C4-2B (cell line): ENCODE measurements at regions not wholly inside any gene's neighbourhood (a gene's known extent, or its start where the extent isn't known, plus 50 kb on each side); places are given as distances from the start of the nearest gene placed in this dataset.

ENCODE experiments used
- ZFX ChIP-seq: fragments of 450-650 bp; IDR thresholded peaks from 2 replicates; pipeline ENCODE4 v1.6.1; 2017
- TF ChIP-seq, protein P1 (sequence below): fragments of 450-650 bp; conservative IDR thresholded peaks from 2 replicates; pipeline ENCODE4 v1.5.1; 2017; ENCODE audit warnings: mild to moderate bottlenecking

DNA sequence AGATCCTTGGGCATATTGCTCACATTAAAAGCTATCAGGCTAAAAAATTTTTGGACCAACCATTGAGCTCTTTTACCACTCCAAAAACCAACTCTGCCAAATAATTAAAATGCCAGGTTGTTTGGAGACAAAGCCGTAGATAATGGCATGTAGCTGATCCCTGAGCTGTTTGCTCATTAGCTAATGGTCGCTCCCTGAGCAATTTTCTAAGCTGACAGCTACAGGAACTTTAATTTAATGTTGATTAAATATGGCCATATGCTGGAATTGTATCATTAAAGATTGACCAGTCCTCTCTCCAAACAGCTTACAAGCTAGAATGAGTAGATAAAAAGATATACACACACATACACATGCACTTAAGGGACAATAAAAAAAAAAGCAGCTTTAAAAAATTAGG is 216.2 kb upstream of the ARHGAP20 start:
- TF ChIP-seq, protein P1, sequence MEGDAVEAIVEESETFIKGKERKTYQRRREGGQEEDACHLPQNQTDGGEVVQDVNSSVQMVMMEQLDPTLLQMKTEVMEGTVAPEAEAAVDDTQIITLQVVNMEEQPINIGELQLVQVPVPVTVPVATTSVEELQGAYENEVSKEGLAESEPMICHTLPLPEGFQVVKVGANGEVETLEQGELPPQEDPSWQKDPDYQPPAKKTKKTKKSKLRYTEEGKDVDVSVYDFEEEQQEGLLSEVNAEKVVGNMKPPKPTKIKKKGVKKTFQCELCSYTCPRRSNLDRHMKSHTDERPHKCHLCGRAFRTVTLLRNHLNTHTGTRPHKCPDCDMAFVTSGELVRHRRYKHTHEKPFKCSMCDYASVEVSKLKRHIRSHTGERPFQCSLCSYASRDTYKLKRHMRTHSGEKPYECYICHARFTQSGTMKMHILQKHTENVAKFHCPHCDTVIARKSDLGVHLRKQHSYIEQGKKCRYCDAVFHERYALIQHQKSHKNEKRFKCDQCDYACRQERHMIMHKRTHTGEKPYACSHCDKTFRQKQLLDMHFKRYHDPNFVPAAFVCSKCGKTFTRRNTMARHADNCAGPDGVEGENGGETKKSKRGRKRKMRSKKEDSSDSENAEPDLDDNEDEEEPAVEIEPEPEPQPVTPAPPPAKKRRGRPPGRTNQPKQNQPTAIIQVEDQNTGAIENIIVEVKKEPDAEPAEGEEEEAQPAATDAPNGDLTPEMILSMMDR, result no peak
- TF ChIP-seq ZFX, result no peak
